HepG2 (cell line): ENCODE measurements at regions not wholly inside any gene's neighbourhood (a gene's known extent, or its start where the extent isn't known, plus 50 kb on each side); places are given as distances from the start of the nearest gene placed in this dataset.
A peak's percentile ranks its signal among the peaks of the same experiment; 100 is the strongest.

ENCODE experiments used
- ARID2 ChIP-seq: sonication (generic); formaldehyde crosslinking; IDR thresholded peaks from 2 replicates; pipeline ENCODE4 v1.8.1; 2022; ENCODE audit warnings: mild to moderate bottlenecking, missing genetic modification reagents, borderline replicate concordance
- CREB3 ChIP-seq: sonication (generic); formaldehyde crosslinking; IDR thresholded peaks from 2 replicates; pipeline ENCODE4 v1.5.0; 2020; ENCODE audit warnings: missing genetic modification reagents
- GTF2F1 ChIP-seq: fragments of 150-350 bp; IDR thresholded peaks from 2 replicates; pipeline ENCODE4 v1.6.1; 2014; ENCODE audit warnings: low read length
- HMG20A ChIP-seq: IDR thresholded peaks from 2 replicates; pipeline ENCODE4 v1.6.1; 2016; ENCODE audit warnings: borderline replicate concordance
- MLXIP ChIP-seq: sonication (generic); formaldehyde crosslinking; IDR thresholded peaks from 2 replicates; pipeline ENCODE4 v1.9.0; 2021; ENCODE audit warnings: missing genetic modification reagents, borderline replicate concordance
- NR2F2 ChIP-seq: IDR thresholded peaks from 2 replicates; pipeline ENCODE4 v1.6.1; 2012; ENCODE audit warnings: low read depth, inconsistent platforms, borderline replicate concordance
- PITX1 ChIP-seq: sonication (generic); formaldehyde crosslinking; IDR thresholded peaks from 2 replicates; pipeline ENCODE4 v1.5.1; 2020; ENCODE audit warnings: mild to moderate bottlenecking, missing genetic modification reagents
- PREB ChIP-seq: sonication (generic); formaldehyde crosslinking; IDR thresholded peaks from 2 replicates; pipeline ENCODE4 v1.4.0; 2020; ENCODE audit warnings: missing genetic modification reagents
- ZNF33A ChIP-seq: sonication (generic); formaldehyde crosslinking; IDR thresholded peaks from 2 replicates; pipeline ENCODE4 v1.5.1; 2020; ENCODE audit warnings: missing genetic modification reagents, mild to moderate bottlenecking, moderate library complexity, borderline replicate concordance
- TF ChIP-seq, protein P1 (sequence below): IDR thresholded peaks from 2 replicates; pipeline ENCODE4 v1.6.1; 2012; ENCODE audit warnings: low read length, improper control_type of control experiment
- TF ChIP-seq, protein P2 (sequence below): sonication (generic); formaldehyde crosslinking; IDR thresholded peaks from 2 replicates; pipeline ENCODE4 v1.5.1; 2020; ENCODE audit warnings: mild to moderate bottlenecking, missing genetic modification reagents, moderate library complexity
- TF ChIP-seq, protein P3 (sequence below): sonication (generic); formaldehyde crosslinking; IDR thresholded peaks from 2 replicates; pipeline ENCODE4 v1.5.0; 2020; ENCODE audit warnings: mild to moderate bottlenecking, missing genetic modification reagents
- TF ChIP-seq, protein P4 (sequence below): sonication (generic); formaldehyde crosslinking; IDR thresholded peaks from 2 replicates; pipeline ENCODE4 v1.4.0; 2020; ENCODE audit warnings: missing genetic modification reagents

- TF ChIP-seq, protein P1, sequence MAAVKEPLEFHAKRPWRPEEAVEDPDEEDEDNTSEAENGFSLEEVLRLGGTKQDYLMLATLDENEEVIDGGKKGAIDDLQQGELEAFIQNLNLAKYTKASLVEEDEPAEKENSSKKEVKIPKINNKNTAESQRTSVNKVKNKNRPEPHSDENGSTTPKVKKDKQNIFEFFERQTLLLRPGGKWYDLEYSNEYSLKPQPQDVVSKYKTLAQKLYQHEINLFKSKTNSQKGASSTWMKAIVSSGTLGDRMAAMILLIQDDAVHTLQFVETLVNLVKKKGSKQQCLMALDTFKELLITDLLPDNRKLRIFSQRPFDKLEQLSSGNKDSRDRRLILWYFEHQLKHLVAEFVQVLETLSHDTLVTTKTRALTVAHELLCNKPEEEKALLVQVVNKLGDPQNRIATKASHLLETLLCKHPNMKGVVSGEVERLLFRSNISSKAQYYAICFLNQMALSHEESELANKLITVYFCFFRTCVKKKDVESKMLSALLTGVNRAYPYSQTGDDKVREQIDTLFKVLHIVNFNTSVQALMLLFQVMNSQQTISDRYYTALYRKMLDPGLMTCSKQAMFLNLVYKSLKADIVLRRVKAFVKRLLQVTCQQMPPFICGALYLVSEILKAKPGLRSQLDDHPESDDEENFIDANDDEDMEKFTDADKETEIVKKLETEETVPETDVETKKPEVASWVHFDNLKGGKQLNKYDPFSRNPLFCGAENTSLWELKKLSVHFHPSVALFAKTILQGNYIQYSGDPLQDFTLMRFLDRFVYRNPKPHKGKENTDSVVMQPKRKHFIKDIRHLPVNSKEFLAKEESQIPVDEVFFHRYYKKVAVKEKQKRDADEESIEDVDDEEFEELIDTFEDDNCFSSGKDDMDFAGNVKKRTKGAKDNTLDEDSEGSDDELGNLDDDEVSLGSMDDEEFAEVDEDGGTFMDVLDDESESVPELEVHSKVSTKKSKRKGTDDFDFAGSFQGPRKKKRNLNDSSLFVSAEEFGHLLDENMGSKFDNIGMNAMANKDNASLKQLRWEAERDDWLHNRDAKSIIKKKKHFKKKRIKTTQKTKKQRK, result no peak
- 0 out of 2 replicates have a peak, but pooled peaks have one; percentile 55 for TF ChIP-seq NR2F2
- TF ChIP-seq GTF2F1, result no peak
- no peak for TF ChIP-seq PREB (CRISPR knock-in tag)
- no peak for TF ChIP-seq MLXIP (CRISPR knock-in tag)
- TF ChIP-seq, protein P2, sequence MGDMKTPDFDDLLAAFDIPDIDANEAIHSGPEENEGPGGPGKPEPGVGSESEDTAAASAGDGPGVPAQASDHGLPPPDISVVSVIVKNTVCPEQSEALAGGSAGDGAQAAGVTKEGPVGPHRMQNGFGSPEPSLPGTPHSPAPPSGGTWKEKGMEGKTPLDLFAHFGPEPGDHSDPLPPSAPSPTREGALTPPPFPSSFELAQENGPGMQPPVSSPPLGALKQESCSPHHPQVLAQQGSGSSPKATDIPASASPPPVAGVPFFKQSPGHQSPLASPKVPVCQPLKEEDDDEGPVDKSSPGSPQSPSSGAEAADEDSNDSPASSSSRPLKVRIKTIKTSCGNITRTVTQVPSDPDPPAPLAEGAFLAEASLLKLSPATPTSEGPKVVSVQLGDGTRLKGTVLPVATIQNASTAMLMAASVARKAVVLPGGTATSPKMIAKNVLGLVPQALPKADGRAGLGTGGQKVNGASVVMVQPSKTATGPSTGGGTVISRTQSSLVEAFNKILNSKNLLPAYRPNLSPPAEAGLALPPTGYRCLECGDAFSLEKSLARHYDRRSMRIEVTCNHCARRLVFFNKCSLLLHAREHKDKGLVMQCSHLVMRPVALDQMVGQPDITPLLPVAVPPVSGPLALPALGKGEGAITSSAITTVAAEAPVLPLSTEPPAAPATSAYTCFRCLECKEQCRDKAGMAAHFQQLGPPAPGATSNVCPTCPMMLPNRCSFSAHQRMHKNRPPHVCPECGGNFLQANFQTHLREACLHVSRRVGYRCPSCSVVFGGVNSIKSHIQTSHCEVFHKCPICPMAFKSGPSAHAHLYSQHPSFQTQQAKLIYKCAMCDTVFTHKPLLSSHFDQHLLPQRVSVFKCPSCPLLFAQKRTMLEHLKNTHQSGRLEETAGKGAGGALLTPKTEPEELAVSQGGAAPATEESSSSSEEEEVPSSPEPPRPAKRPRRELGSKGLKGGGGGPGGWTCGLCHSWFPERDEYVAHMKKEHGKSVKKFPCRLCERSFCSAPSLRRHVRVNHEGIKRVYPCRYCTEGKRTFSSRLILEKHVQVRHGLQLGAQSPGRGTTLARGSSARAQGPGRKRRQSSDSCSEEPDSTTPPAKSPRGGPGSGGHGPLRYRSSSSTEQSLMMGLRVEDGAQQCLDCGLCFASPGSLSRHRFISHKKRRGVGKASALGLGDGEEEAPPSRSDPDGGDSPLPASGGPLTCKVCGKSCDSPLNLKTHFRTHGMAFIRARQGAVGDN (CRISPR knock-in tag), result no peak
- no peak for TF ChIP-seq ARID2 (CRISPR knock-in tag)
- TF ChIP-seq CREB3 (CRISPR knock-in tag), result no peak
- TF ChIP-seq PITX1, result no peak
- TF ChIP-seq, protein P3, sequence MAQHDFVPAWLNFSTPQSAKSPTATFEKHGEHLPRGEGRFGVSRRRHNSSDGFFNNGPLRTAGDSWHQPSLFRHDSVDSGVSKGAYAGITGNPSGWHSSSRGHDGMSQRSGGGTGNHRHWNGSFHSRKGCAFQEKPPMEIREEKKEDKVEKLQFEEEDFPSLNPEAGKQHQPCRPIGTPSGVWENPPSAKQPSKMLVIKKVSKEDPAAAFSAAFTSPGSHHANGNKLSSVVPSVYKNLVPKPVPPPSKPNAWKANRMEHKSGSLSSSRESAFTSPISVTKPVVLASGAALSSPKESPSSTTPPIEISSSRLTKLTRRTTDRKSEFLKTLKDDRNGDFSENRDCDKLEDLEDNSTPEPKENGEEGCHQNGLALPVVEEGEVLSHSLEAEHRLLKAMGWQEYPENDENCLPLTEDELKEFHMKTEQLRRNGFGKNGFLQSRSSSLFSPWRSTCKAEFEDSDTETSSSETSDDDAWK, result no peak
- TF ChIP-seq HMG20A (CRISPR knock-in tag), result 0 out of 2 replicates have a peak, but pooled peaks have one; percentile 44
- no peak for TF ChIP-seq ZNF33A
- TF ChIP-seq, protein P4, sequence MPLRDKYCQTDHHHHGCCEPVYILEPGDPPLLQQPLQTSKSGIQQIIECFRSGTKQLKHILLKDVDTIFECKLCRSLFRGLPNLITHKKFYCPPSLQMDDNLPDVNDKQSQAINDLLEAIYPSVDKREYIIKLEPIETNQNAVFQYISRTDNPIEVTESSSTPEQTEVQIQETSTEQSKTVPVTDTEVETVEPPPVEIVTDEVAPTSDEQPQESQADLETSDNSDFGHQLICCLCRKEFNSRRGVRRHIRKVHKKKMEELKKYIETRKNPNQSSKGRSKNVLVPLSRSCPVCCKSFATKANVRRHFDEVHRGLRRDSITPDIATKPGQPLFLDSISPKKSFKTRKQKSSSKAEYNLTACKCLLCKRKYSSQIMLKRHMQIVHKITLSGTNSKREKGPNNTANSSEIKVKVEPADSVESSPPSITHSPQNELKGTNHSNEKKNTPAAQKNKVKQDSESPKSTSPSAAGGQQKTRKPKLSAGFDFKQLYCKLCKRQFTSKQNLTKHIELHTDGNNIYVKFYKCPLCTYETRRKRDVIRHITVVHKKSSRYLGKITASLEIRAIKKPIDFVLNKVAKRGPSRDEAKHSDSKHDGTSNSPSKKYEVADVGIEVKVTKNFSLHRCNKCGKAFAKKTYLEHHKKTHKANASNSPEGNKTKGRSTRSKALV (CRISPR knock-in tag), result no peak
These were observed 414.4 kb upstream of the ACVR2A start (continued) for GRCh38 chr2:147430408-147430807.
